PC-3 (cell line): ENCODE measurements at regions not wholly inside any gene's neighbourhood (a gene's known extent, or its start where the extent isn't known, plus 50 kb on each side); places are given as distances from the start of the nearest gene placed in this dataset.

ENCODE experiments used
- ATAC-seq: fragments of 200-7000 bp; cut with Tn5 transposase; 2 replicates; pipeline ENCODE4 v1.9.1; 2020; ENCODE audit warnings: mild to moderate bottlenecking, moderate library complexity
- BruUV-seq: library from RNA; stranded (reverse); fragments of 400-500 nt; replicated peaks from 2 replicates; lab custom pipeline; 2021; lab: Mats Ljungman, UMichigan
- CTCF ChIA-PET: fragments of 300-600 bp; sonication (Branson Sonifier 250); formaldehyde crosslinking; loops from one replicate; lab custom pipeline; 2022; ENCODE audit warnings: antibody characterized with exemption; lab: Charles Lee
- POLR2A ChIA-PET: fragments of 300-600 bp; sonication (Branson Sonifier 250); formaldehyde crosslinking; loops from one replicate; lab custom pipeline; 2022; ENCODE audit warnings: antibody characterized with exemption; ENCODE audit not compliant: unreplicated experiment; lab: Charles Lee
- DNase-seq: peaks from one replicate; pipeline ENCODE4 v3.0.0-alpha.2; 2015
- H2AFZ ChIP-seq: fragments of 300-600 bp; sonication (generic); 2 replicates; pipeline ENCODE4 v1.6.0; 2016; ENCODE audit warnings: antibody characterized with exemption, low read length
- H3F3A ChIP-seq: fragments of 300-600 bp; sonication (generic); one replicate; pipeline ENCODE4 v1.6.0; 2017; ENCODE audit warnings: antibody characterized with exemption, low read length, control low read depth, mild to moderate bottlenecking; ENCODE audit not compliant: unreplicated experiment
- H3K27ac ChIP-seq: fragments of 300-600 bp; sonication (generic); 2 replicates; pipeline ENCODE4 v1.5.1; 2016; ENCODE audit warnings: mild to moderate bottlenecking, low read length
- H3K27me3 ChIP-seq: fragments of 300-600 bp; sonication (generic); 2 replicates; pipeline ENCODE4 v1.6.1; 2016; ENCODE audit warnings: low read length, mixed read lengths
- H3K36me3 ChIP-seq: fragments of 300-600 bp; sonication (generic); 2 replicates; pipeline ENCODE4 v1.6.1; 2016; ENCODE audit warnings: low read depth, mixed run types, low read length, mixed read lengths
- H3K4me1 ChIP-seq: fragments of 300-600 bp; sonication (generic); 2 replicates; pipeline ENCODE4 v1.5.1; 2016; ENCODE audit warnings: low read length; ENCODE audit not compliant: insufficient read depth
- H3K4me2 ChIP-seq: fragments of 300-600 bp; sonication (generic); 2 replicates; pipeline ENCODE4 v1.6.0; 2016; ENCODE audit warnings: low read length
- H3K4me3 ChIP-seq: fragments of 300-600 bp; sonication (generic); 2 replicates; pipeline ENCODE4 v1.5.1; 2016; ENCODE audit warnings: mild to moderate bottlenecking, low read length, mixed read lengths
- H3K79me2 ChIP-seq: fragments of 300-600 bp; sonication (generic); 2 replicates; pipeline ENCODE4 v1.6.1; 2017; ENCODE audit warnings: low read length, mixed read lengths
- H3K9ac ChIP-seq: fragments of 300-600 bp; sonication (generic); 2 replicates; pipeline ENCODE4 v1.6.0; 2016; ENCODE audit warnings: mild to moderate bottlenecking, low read length
- H3K9me2 ChIP-seq: fragments of 300-600 bp; sonication (generic); replicated peaks from 2 replicates; pipeline ENCODE4 v1.6.1; 2016; ENCODE audit warnings: mixed run types, low read length, mixed read lengths
- H3K9me3 ChIP-seq: fragments of 300-600 bp; sonication (generic); 2 replicates; pipeline ENCODE4 v1.6.1; 2016; ENCODE audit warnings: low read length, mixed read lengths
- H4K20me1 ChIP-seq: fragments of 300-600 bp; sonication (generic); 2 replicates; pipeline ENCODE4 v1.6.1; 2016; ENCODE audit warnings: low read length, mixed read lengths
- CTCF ChIP-seq: fragments of 300-600 bp; sonication (generic); conservative IDR thresholded peaks from 2 replicates; pipeline ENCODE4 v1.5.1; 2017; ENCODE audit warnings: antibody characterized with exemption, low read depth, mild to moderate bottlenecking, low read length
- EZH2 ChIP-seq: fragments of 300-600 bp; sonication (generic); IDR thresholded peaks from one replicate; pipeline ENCODE4 v1.6.1; 2017; ENCODE audit warnings: antibody characterized with exemption, mild to moderate bottlenecking, low read length; ENCODE audit not compliant: unreplicated experiment
- EZH2phosphoT487 ChIP-seq: fragments of 300-600 bp; sonication (generic); IDR thresholded peaks from 2 replicates; pipeline ENCODE4 v1.6.1; 2018; ENCODE audit warnings: mild to moderate bottlenecking, antibody characterized with exemption, low read length, borderline replicate concordance
- intact Hi-C: fragments of 100-400 bp; cut with micrococcal nuclease; formaldehyde crosslinking; loops from 2 replicates; pipeline ENCODE4 v1.9.0; 2023

DNA sequence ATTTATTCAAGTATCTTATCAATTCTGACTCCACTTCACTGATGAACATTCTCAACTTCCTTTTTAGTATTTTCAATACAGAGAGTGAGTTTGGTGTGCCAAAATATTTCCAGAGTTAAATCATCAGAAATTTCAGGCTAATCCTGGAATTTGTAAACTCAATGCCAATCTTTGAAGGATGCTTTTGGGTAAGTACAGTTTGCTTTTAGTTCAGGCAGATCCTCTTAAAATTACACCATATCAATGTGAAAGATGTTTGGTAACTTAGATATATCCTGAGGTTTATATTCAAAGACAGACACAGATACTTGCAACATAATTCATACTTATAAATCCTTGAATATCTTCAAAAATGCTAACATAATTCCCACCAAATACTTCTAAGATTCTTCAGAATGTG is 76.0 kb upstream of the FAM47B start:
- H3K9me2 ChIP-seq: no peaks in the 10 kb centered on the region
- H4K20me1 ChIP-seq: no peaks in the 10 kb centered on the region
- no TSS peak for BruUV-seq
- H3K9ac ChIP-seq: no peak overlapping the region
- H3K4me3 ChIP-seq: no peak overlapping the region
- no peaks in the 10 kb centered on the region for H3K4me1 ChIP-seq
- intact Hi-C loops: no loop called here
- H3K4me2 ChIP-seq: no peak overlapping the region
- no peaks in the 10 kb centered on the region for H3K79me2 ChIP-seq
- H3F3A ChIP-seq: no peaks in the 10 kb centered on the region
- no peaks in the 10 kb centered on the region for H3K9me3 ChIP-seq
- no peak for DNase-seq
- H2AFZ ChIP-seq: no peak overlapping the region
- H3K36me3 ChIP-seq: no peaks in the 10 kb centered on the region
- ATAC-seq: no peak
- no peak overlapping the region for H3K27ac ChIP-seq
- TF ChIP-seq EZH2 (no peak), EZH2phosphoT487 (no peak), CTCF (no peak)
- no peaks in the 10 kb centered on the region for H3K27me3 ChIP-seq
- POLR2A ChIA-PET: no interaction called here
- CTCF ChIA-PET: no interaction called here

- ChIA-PET CTCF (no interaction called here), POLR2A (no interaction called here)
- no TSS peak for BruUV-seq
- Histone ChIP-seq H2AFZ (no peak overlapping the region), H3K27ac (no peak overlapping the region), H3K9me3 (no peaks in the 10 kb centered on the region), H3F3A (no peaks in the 10 kb centered on the region), H3K4me1 (peaks cover 9% of the 10 kb centered on the region), H4K20me1 (no peaks in the 10 kb centered on the region), H3K79me2 (no peaks in the 10 kb centered on the region), H3K27me3 (no peaks in the 10 kb centered on the region), H3K9me2 (no peaks in the 10 kb centered on the region), H3K4me3 (no peak overlapping the region), H3K36me3 (no peaks in the 10 kb centered on the region), H3K9ac (no peak overlapping the region), H3K4me2 (no peak overlapping the region)
- intact Hi-C loops: no loop called here
- DNase-seq (no peak), ATAC-seq (no peak)
- no peak for TF ChIP-seq CTCF
- TF ChIP-seq EZH2: no peak
- TF ChIP-seq EZH2phosphoT487: no peak
Measured at GRCh38 chrX:34868633-34869032, 74.0 kb upstream of the FAM47B start.

DNA sequence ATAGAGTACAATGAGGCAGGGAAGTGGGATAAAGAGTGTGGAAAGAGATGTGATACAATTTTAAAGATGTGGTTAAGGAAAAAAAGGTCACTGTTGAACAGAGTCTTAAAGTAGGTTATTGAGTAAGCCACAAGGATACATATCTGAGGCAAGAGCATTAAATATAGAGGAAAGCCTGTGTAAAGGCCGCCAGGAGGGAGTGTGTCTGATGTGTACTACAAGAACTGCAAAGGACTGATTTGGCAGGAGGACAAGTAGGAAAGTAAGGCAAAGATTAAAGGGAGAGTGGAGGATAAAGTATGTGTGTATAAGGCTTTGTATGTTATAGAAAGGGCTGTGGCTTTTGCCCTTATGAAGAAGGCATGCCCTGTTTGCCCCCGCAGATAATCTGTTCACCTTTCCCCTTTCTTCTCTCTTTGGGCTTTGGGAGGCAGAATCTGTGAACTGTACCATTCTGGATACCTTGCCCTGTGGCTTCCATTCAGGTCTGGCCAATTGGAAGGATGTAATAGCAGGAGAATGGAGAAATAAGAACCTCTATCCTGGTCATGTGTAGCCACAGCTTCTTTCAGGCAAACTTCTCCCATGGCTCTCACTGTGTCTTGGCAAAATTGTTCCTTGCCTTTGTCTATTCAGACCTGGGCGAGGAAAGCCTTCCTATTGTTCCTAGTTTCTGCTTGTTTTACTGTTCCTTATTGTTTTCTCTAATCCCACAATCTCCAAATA is 68.9 kb upstream of the FAM47B start:
- BruUV-seq: no TSS peak
- no peaks in the 10 kb centered on the region for H4K20me1 ChIP-seq
- CTCF ChIA-PET: no interaction called here
- 0 out of 2 replicates have a peak overlapping the region, but pooled peaks have one; percentile 2 for H2AFZ ChIP-seq
- no peaks in the 10 kb centered on the region for H3K9me2 ChIP-seq
- H3K9me3 ChIP-seq: no peaks in the 10 kb centered on the region
- peak overlapping the region; percentile 97 for H3K27ac ChIP-seq
- no peaks in the 10 kb centered on the region for H3K79me2 ChIP-seq
- intact Hi-C loops: loop anchor here (1.0 kb wide), 1 partner anchor 216 kb away; the partner anchor contains the start of gene TMEM47
- POLR2A ChIA-PET: no interaction called here
- H3K36me3 ChIP-seq: no peaks in the 10 kb centered on the region
- H3K4me2 ChIP-seq: peak overlapping the region; percentile 74
- H3K27me3 ChIP-seq: no peaks in the 10 kb centered on the region
- peak; percentile 63 for DNase-seq
- peak overlapping the region; percentile 43; the same call in 1 of the 2 replicates for H3K4me3 ChIP-seq
- no peak overlapping the region for H3K9ac ChIP-seq
- peaks cover 3% of the 10 kb centered on the region for H3F3A ChIP-seq
- peak; percentile 29 for ATAC-seq
- H3K4me1 ChIP-seq: peaks cover 43% of the 10 kb centered on the region
- TF ChIP-seq EZH2phosphoT487 (no peak), CTCF (no peak), EZH2 (no peak)
